ENCODE measurements at regions not wholly inside any gene's neighbourhood (a gene's known extent, or its start where the extent isn't known, plus 50 kb on each side); places are given as distances from the start of the nearest gene placed in this dataset.

GRCh38 chr4:183011213-183011907 lies 87.7 kb upstream of the WWC2 start:
- TF ChIP-seq CTCF (conservative IDR thresholded peaks at IDR 0.05) = no peak
- TF ChIP-seq EZH2 (IDR thresholded peaks at IDR 0.05; ENCODE audit: low read depth) = no peak
